Fibroblast of lung (primary cell): ENCODE measurements at regions not wholly inside any gene's neighbourhood (a gene's known extent, or its start where the extent isn't known, plus 50 kb on each side); places are given as distances from the start of the nearest gene placed in this dataset.
"Not testable (repeated sequence)": the region's sequence is repeated elsewhere in the genome, so short reads cannot be mapped to it uniquely, and the experiment has no call there.

ENCODE experiments used
- EZH2 ChIP-seq: IDR thresholded peaks from 2 replicates; pipeline ENCODE4 v1.5.1; 2012; ENCODE audit warnings: low read length, control low read depth, mild to moderate bottlenecking; ENCODE audit errors: missing control alignments
- TF ChIP-seq, protein P1 (sequence below), 2 donors: IDR thresholded peaks in 1 of 2; conservative IDR thresholded peaks in 1 of 2; 1 replicate in 1 of 2; 2 replicates in 1 of 2; pipeline ENCODE4 v1.5.1; 2011 to 2012; ENCODE audit warnings: low read length in 2 of 2, control low read depth in 1 of 2, inconsistent platforms in 1 of 2, low read depth in 1 of 2, mild to moderate bottlenecking in 1 of 2

DNA sequence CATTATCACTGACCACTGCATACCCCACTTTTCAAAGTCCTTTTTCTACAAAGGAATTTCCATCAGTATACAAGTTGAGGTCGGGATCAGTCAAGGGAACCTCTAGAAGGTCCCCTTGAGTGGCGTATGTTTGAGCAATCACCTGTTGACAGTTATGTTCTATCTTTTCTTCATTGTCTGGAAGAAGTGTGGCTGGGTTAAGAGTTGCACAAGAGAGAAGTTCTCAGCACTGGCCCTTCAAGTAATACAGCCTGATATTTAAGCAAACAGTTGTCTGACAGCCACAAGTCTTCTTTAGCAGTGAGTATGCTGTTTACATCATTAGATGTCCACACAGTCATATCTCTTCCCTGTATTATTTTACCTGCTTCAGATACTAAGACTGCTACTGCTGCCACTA lies 56.7 kb upstream of the CSF1 start:
- not testable (repeated sequence) for TF ChIP-seq EZH2
- TF ChIP-seq, protein P1, sequence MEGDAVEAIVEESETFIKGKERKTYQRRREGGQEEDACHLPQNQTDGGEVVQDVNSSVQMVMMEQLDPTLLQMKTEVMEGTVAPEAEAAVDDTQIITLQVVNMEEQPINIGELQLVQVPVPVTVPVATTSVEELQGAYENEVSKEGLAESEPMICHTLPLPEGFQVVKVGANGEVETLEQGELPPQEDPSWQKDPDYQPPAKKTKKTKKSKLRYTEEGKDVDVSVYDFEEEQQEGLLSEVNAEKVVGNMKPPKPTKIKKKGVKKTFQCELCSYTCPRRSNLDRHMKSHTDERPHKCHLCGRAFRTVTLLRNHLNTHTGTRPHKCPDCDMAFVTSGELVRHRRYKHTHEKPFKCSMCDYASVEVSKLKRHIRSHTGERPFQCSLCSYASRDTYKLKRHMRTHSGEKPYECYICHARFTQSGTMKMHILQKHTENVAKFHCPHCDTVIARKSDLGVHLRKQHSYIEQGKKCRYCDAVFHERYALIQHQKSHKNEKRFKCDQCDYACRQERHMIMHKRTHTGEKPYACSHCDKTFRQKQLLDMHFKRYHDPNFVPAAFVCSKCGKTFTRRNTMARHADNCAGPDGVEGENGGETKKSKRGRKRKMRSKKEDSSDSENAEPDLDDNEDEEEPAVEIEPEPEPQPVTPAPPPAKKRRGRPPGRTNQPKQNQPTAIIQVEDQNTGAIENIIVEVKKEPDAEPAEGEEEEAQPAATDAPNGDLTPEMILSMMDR (conservative IDR thresholded peaks at IDR 0.05 in 1 of 2, IDR thresholded peaks at IDR 0.05 in 1 of 2; ENCODE audit: low read depth in 1 of 2, low read length in 2 of 2), result not testable (repeated sequence)
